MM.1S (cell line): ENCODE measurements at regions not wholly inside any gene's neighbourhood (a gene's known extent, or its start where the extent isn't known, plus 50 kb on each side); places are given as distances from the start of the nearest gene placed in this dataset.

Experiments
- DNase-seq: peaks from one replicate; pipeline ENCODE4 v3.0.0-alpha.2; 2015
- H2AFZ ChIP-seq: fragments of 300-600 bp; sonication (generic); 2 replicates; pipeline ENCODE4 v1.6.0; 2016; ENCODE audit warnings: antibody characterized with exemption, low read length
- H3F3A ChIP-seq: fragments of 300-600 bp; sonication (generic); 2 replicates; pipeline ENCODE4 v1.6.1; 2016; ENCODE audit warnings: mild to moderate bottlenecking, antibody characterized with exemption, low read length, moderate library complexity, mixed read lengths; ENCODE audit not compliant: insufficient read depth
- H3K27ac ChIP-seq: fragments of 300-600 bp; sonication (generic); 2 replicates; pipeline ENCODE4 v1.5.1; 2016; ENCODE audit warnings: mild to moderate bottlenecking, low read length
- H3K27me3 ChIP-seq: fragments of 300-600 bp; sonication (generic); replicated peaks from 2 replicates; pipeline ENCODE4 v1.6.0; 2016; ENCODE audit warnings: low read length; ENCODE audit not compliant: insufficient read depth
- H3K36me3 ChIP-seq: fragments of 300-600 bp; sonication (generic); replicated peaks from 2 replicates; pipeline ENCODE4 v1.6.1; 2016; ENCODE audit warnings: mild to moderate bottlenecking, low read length, mixed read lengths; ENCODE audit not compliant: insufficient read depth
- H3K4me1 ChIP-seq: fragments of 300-600 bp; sonication (generic); 2 replicates; pipeline ENCODE4 v1.6.1; 2016; ENCODE audit warnings: low read length, mixed read lengths
- H3K4me2 ChIP-seq: fragments of 300-600 bp; sonication (generic); 2 replicates; pipeline ENCODE4 v1.6.0; 2016; ENCODE audit warnings: low read depth, low read length
- H3K4me3 ChIP-seq: fragments of 300-600 bp; sonication (generic); 2 replicates; pipeline ENCODE4 v1.5.1; 2016; ENCODE audit warnings: low read length, mixed read lengths
- H3K79me2 ChIP-seq: fragments of 300-600 bp; sonication (generic); 2 replicates; pipeline ENCODE4 v1.6.1; 2016; ENCODE audit warnings: mixed run types, low read length, mixed read lengths
- H3K9ac ChIP-seq: fragments of 300-600 bp; sonication (generic); 2 replicates; pipeline ENCODE4 v1.6.1; 2016; ENCODE audit warnings: low read length, mixed read lengths
- H3K9me2 ChIP-seq: fragments of 300-600 bp; sonication (generic); replicated peaks from 2 replicates; pipeline ENCODE4 v1.6.1; 2016; ENCODE audit warnings: mild to moderate bottlenecking, low read length, mixed read lengths; ENCODE audit not compliant: insufficient read depth
- H3K9me3 ChIP-seq: fragments of 300-600 bp; sonication (generic); replicated peaks from 2 replicates; pipeline ENCODE4 v1.6.1; 2016; ENCODE audit warnings: mild to moderate bottlenecking, low read length, mixed read lengths; ENCODE audit not compliant: insufficient read depth
- H4K20me1 ChIP-seq: fragments of 300-600 bp; sonication (generic); 2 replicates; pipeline ENCODE4 v1.6.1; 2016; ENCODE audit warnings: mild to moderate bottlenecking, low read length, moderate library complexity, mixed read lengths; ENCODE audit not compliant: insufficient read depth
- EZH2 ChIP-seq: fragments of 300-600 bp; sonication (generic); optimal IDR thresholded peaks from 2 replicates; pipeline ENCODE3; 2017; ENCODE audit warnings: low read depth, mild to moderate bottlenecking, antibody characterized with exemption, low read length, mixed read lengths
- EZH2phosphoT487 ChIP-seq: fragments of 300-600 bp; sonication (generic); IDR thresholded peaks from 2 replicates; pipeline ENCODE4 v1.6.1; 2018; ENCODE audit warnings: antibody characterized with exemption, low read length
- TF ChIP-seq, protein P1 (sequence below): fragments of 300-600 bp; sonication (generic); IDR thresholded peaks from 2 replicates; pipeline ENCODE4 v1.5.1; 2016; ENCODE audit warnings: antibody characterized with exemption, low read length, mixed read lengths

DNA sequence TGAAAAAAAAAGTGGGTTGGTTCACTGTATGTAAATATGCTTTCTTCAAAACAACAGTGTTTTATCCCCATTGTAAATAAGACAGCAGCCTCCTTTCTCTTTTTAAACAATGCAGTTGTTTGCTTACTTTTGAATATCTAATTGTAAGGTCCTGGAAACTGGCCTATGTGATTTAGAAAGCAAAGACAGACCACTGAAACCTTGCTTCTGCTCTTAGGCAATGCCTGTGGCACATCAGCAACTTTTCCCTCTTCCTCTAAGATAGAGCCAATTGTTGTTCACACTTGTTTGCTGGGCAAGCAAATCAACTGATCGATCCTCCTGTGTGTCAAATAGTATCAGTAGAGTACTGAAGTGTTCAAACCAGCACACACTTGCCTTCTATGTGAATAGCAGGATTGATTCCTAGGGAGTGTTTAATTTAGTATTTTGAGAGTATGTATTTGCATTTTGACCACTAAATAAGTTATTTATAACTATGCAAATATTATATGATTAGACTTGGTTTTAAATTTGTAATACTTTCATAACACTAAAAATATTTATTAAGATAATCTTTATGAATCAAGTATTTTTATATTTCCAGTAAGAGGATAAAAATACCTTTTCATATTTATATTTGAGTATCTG lies 55.4 kb upstream of the GRPR start:
- peak; percentile 6 for DNase-seq
- Histone ChIP-seq H3K27ac (no peak overlapping the region), H3K4me3 (no peak overlapping the region), H3K4me2 (no peak overlapping the region), H3K9me3 (no peaks in the 10 kb centered on the region), H3K9me2 (no peaks in the 10 kb centered on the region), H3K79me2 (no peaks in the 10 kb centered on the region), H3F3A (no peaks in the 10 kb centered on the region), H3K27me3 (no peaks in the 10 kb centered on the region), H3K9ac (no peak overlapping the region), H3K4me1 (0 out of 2 replicates have a peak, but pooled peaks cover 4% of the 10 kb centered on the region), H2AFZ (no peak overlapping the region), H3K36me3 (no peaks in the 10 kb centered on the region), H4K20me1 (no peaks in the 10 kb centered on the region)
- TF ChIP-seq EZH2 = no peak
- no peak for TF ChIP-seq EZH2phosphoT487
- TF ChIP-seq, protein P1, sequence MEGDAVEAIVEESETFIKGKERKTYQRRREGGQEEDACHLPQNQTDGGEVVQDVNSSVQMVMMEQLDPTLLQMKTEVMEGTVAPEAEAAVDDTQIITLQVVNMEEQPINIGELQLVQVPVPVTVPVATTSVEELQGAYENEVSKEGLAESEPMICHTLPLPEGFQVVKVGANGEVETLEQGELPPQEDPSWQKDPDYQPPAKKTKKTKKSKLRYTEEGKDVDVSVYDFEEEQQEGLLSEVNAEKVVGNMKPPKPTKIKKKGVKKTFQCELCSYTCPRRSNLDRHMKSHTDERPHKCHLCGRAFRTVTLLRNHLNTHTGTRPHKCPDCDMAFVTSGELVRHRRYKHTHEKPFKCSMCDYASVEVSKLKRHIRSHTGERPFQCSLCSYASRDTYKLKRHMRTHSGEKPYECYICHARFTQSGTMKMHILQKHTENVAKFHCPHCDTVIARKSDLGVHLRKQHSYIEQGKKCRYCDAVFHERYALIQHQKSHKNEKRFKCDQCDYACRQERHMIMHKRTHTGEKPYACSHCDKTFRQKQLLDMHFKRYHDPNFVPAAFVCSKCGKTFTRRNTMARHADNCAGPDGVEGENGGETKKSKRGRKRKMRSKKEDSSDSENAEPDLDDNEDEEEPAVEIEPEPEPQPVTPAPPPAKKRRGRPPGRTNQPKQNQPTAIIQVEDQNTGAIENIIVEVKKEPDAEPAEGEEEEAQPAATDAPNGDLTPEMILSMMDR = no peak

DNA sequence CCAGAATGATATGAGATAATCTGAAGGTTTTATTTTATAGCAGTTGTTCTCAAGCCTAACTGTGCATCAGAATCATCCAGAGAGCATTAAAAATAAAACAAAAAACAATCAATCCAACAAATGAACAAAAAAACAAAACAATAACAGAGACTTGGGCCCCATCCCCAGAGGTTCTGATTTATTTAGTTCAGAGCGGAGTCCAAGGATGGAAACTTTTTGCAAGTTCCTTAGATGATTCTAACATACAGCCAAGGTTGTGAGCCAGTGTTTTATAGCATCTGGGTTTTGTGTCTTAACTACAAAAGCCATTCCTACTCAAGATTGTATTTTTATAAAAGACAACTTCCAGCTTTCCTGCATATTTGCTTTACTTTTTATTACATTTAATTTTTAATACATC lies 59.4 kb upstream of the GRPR start:
- no peak for DNase-seq
- Histone ChIP-seq H3F3A (no peaks in the 10 kb centered on the region), H2AFZ (no peak overlapping the region), H3K4me2 (no peak overlapping the region), H3K9me2 (no peaks in the 10 kb centered on the region), H3K79me2 (no peaks in the 10 kb centered on the region), H3K9ac (no peak overlapping the region), H3K4me3 (no peak overlapping the region), H3K27ac (no peak overlapping the region), H3K27me3 (no peaks in the 10 kb centered on the region), H3K4me1 (0 out of 2 replicates have a peak, but pooled peaks cover 4% of the 10 kb centered on the region), H3K9me3 (no peaks in the 10 kb centered on the region), H4K20me1 (no peaks in the 10 kb centered on the region), H3K36me3 (no peaks in the 10 kb centered on the region)
- TF ChIP-seq EZH2phosphoT487 (no peak), EZH2 (no peak)
- TF ChIP-seq, protein P1 = no peak

- TF ChIP-seq, protein P1 = no peak
- TF ChIP-seq EZH2 (no peak), EZH2phosphoT487 (no peak)
- H3K27me3 ChIP-seq = no peaks in the 10 kb centered on the region
- no peaks in the 10 kb centered on the region for H3K9me3 ChIP-seq
- H3K9ac ChIP-seq = no peak overlapping the region
- no peaks in the 10 kb centered on the region for H3K36me3 ChIP-seq
- no peak overlapping the region for H2AFZ ChIP-seq
- no peak overlapping the region for H3K4me2 ChIP-seq
- H4K20me1 ChIP-seq = no peaks in the 10 kb centered on the region
- H3K79me2 ChIP-seq = no peaks in the 10 kb centered on the region
- H3F3A ChIP-seq = no peaks in the 10 kb centered on the region
- 0 out of 2 replicates have a peak, but pooled peaks cover 4% of the 10 kb centered on the region for H3K4me1 ChIP-seq
- H3K9me2 ChIP-seq = no peaks in the 10 kb centered on the region
- no peak overlapping the region for H3K27ac ChIP-seq
- no peak for DNase-seq
- H3K4me3 ChIP-seq = no peak overlapping the region
Measured at GRCh38 chrX:16063141-16063540, 60.2 kb upstream of the GRPR start.
